SK-N-MC (cell line): ENCODE measurements at regions not wholly inside any gene's neighbourhood (a gene's known extent, or its start where the extent isn't known, plus 50 kb on each side); places are given as distances from the start of the nearest gene placed in this dataset.

Source experiments
- DNase-seq: peaks from one replicate; pipeline ENCODE4 v3.0.0-alpha.2; 2011; ENCODE audit warnings: low read depth, low spot score
- H3K27ac ChIP-seq: fragments of 200-600 bp; sonication (generic); 2 replicates; pipeline ENCODE4 v1.5.1; 2016; ENCODE audit warnings: mixed run types
- H3K36me3 ChIP-seq: fragments of 200-600 bp; sonication (generic); 2 replicates; pipeline ENCODE4 v1.6.1; 2017; ENCODE audit warnings: antibody characterized with exemption, low read length, mixed read lengths; ENCODE audit not compliant: insufficient read depth
- H3K4me3 ChIP-seq: fragments of 200-600 bp; sonication (generic); 2 replicates; pipeline ENCODE4 v1.5.1; 2016
- H3K9ac ChIP-seq: fragments of 200-600 bp; sonication (generic); 2 replicates; pipeline ENCODE4 v1.8.0; 2017; ENCODE audit warnings: mixed run types, mixed read lengths; ENCODE audit not compliant: insufficient read length
- H3K9me3 ChIP-seq: fragments of 200-600 bp; sonication (generic); 2 replicates; pipeline ENCODE4 v1.6.1; 2017; ENCODE audit warnings: low read depth, mild to moderate bottlenecking, antibody characterized with exemption, low read length, moderate library complexity, mixed read lengths
- EZH2 ChIP-seq: fragments of 200-600 bp; sonication (generic); IDR thresholded peaks from one replicate; pipeline ENCODE4 v1.6.1; 2017; ENCODE audit warnings: antibody characterized with exemption
- FOXP2 ChIP-seq: optimal IDR thresholded peaks from 2 replicates; pipeline ENCODE3; 2011; ENCODE audit warnings: mild to moderate bottlenecking, moderate library complexity; ENCODE audit not compliant: insufficient read depth; ENCODE audit errors: extremely low read length, control extremely low read depth
- POLR2AphosphoS5 ChIP-seq: IDR thresholded peaks from 2 replicates; pipeline ENCODE4 v1.6.1; 2012; ENCODE audit warnings: mild to moderate bottlenecking, low read depth, low read length, borderline replicate concordance

DNA sequence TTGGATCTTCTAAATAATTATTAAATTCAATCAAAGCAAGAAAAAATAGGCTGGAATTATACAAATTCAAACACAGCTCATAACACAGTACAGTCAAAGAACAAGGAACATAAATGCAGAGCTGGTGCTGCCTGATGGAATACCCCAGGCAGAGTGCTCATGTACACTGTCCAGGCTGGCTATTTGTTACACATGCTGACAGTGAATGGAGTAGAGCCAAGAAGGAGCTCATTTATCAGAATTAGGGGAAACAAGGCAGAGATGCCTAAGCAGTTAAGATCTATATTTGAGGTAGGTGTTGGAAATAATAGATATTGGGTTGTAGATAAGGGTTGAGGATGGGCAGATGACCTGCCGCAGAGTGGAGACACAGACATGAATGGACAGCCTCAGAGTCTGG lies 788.2 kb upstream of the ARPP21 start:
- DNase-seq = no peak
- H3K4me3 ChIP-seq = no peak overlapping the region
- no peak overlapping the region for H3K9ac ChIP-seq
- TF ChIP-seq EZH2 (no peak), FOXP2 (no peak)
- no peaks in the 10 kb centered on the region for H3K9me3 ChIP-seq
- H3K27ac ChIP-seq = no peak overlapping the region
- no peaks in the 10 kb centered on the region for H3K36me3 ChIP-seq

DNA sequence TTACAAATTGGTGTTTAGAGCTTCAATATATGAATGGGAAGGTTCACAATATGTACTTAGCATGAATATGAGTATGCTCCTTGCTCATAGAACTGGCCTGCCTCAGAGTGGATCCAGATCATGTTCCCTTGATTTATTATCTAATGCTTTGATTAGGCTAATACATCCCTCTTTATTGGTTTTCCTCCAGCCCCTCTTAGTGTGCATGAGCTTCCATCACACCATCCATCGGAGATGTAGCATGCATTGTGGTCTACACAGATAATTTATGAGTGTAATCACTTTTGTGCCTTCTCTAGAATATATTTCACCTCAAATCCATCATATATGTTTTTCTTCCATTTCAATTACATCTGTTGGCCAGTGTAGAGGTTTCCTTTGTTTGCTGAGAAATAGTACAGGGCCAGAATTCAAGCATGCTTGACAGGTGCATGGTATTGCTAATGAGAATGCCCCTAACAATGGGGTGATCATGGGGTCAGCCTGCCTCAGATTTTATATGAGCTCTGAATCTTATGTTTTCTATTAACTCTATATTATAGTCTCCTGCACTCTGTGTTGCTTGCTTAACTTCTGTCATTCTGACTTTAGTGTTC lies 786.4 kb upstream of the ARPP21 start:
- H3K27ac ChIP-seq = no peak overlapping the region
- no peak overlapping the region for H3K9ac ChIP-seq
- no peak for DNase-seq
- no peak for TF ChIP-seq POLR2AphosphoS5
- no peaks in the 10 kb centered on the region for H3K36me3 ChIP-seq
- no peaks in the 10 kb centered on the region for H3K9me3 ChIP-seq
- H3K4me3 ChIP-seq = no peak overlapping the region

DNA sequence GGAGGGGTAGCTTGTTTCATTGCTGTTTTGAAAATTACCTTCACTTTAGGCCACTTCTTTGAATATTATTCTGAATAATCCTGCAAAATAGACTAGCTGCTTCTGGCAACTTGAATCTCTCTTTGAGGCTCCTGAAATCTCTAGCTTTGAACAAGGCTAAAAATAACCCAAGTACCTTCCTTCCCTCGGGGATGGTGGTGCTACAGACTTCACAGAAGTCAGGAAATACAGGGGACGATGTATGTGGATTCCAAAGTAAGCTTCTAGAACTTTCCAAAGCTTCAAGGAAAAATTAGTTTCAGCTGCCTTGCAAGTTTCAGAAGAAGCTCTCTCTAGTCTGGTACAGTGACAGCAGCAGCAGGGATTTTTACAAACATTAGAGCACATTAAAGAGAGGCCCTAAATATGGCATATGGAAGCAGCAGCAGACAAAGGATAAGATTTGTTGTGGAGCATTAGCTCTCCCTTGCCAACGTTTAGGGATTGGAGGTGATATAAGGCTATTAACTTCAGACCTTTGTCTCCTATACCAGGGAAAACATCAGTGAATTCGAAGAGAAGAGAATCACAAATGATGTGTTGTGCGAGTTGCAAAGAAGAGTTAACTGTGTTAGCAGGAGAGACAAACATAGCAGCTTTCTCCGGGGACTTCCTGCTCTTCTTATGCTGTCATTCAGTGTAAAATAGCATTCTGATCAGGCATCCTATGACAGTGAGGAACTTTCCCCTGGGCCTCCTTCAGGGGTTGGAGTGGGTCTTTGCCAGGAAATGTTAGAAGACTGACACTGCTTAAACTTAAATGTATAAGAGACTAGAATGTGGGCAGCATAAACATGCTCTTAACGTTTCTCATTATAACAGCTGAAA lies 783.0 kb upstream of the ARPP21 start:
- H3K27ac ChIP-seq = peak overlapping the region; percentile 30
- no peak for DNase-seq

DNA sequence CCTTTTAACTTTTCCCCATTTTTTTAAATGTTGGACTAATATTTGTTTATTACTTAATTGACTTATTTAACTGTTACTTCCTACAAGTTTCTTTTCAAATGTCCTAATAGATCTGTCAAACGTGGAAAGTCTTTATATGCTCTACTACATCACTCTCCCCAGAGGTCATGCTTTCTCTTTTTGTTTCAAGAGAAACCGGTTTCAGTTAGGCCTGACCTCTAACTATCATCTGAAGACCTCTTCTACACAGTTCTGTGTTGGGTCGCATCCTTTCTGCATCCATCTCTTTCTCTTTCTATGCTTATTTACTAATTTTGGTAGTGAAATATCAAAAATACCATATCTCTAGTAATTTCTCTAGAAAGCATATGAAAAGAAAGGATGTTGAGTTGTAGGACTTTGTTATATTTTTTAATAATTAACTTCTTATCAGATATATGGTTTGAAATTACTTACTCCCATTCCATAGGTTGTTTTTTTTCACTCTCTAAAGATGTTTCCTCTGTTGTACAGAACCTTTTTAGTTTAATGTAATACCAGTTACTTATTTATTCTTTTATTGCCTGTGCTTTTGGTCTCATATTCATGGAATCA lies 781.2 kb upstream of the ARPP21 start:
- no peak overlapping the region for H3K9ac ChIP-seq
- H3K27ac ChIP-seq = no peak overlapping the region
- no peak for DNase-seq
- H3K4me3 ChIP-seq = no peak overlapping the region
- H3K9me3 ChIP-seq = no peaks in the 10 kb centered on the region
- no peaks in the 10 kb centered on the region for H3K36me3 ChIP-seq
- TF ChIP-seq POLR2AphosphoS5 (no peak), FOXP2 (no peak), EZH2 (no peak)

More for the DNA sequence above, 783.0 kb upstream of the ARPP21 start:
- TF ChIP-seq EZH2 (no peak), POLR2AphosphoS5 (no peak), FOXP2 (no peak)
- Histone ChIP-seq H3K36me3 (no peaks in the 10 kb centered on the region), H3K9ac (no peak overlapping the region), H3K4me3 (no peak overlapping the region), H3K9me3 (no peaks in the 10 kb centered on the region)

DNA sequence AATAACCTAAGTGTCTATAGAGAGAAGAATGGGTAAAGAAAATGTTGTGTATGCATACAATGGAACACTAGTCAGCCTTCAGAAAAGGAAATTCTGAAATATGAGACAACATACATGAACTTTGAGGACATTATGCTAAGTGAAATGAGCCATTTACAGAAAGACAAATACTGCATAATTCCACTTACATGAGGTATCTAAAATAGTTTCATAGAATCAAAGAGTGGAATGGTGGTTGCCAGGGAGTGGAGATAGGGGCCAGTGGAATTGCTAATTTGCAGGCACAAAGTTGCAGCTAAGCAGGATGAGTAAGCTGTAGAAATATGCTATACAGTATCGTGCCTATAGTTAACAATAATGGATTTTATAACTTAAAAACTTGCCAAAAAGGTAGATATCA lies 779.6 kb upstream of the ARPP21 start:
- DNase-seq = no peak
- no peak overlapping the region for H3K4me3 ChIP-seq
- H3K9me3 ChIP-seq = no peaks in the 10 kb centered on the region
- no peak overlapping the region for H3K9ac ChIP-seq
- no peak overlapping the region for H3K27ac ChIP-seq
- no peaks in the 10 kb centered on the region for H3K36me3 ChIP-seq
- no peak for TF ChIP-seq POLR2AphosphoS5
- TF ChIP-seq EZH2 = no peak
- no peak for TF ChIP-seq FOXP2

DNA sequence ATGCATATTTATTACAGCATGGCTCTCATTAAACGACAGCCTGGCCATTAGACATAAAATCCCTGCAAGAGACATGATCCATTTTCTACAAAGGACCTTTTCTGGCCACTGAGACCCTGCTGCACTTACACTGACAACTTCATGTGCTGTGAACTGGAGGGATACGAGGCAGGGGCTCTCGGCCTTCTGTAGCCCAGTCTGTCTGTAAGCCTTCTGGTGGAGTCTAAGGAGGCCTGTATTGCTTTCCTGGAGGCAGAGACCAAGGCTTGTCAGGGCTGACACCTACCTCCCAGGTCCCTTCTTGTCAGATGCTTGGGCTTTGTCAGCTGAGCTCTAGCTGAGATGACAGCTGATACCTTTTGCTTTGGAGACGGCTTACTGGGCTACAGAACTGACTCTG lies 776.9 kb upstream of the ARPP21 start:
- no peak for TF ChIP-seq EZH2
- no peak for TF ChIP-seq FOXP2
- no peak for TF ChIP-seq POLR2AphosphoS5
- H3K9ac ChIP-seq = no peak overlapping the region
- no peak overlapping the region for H3K27ac ChIP-seq
- no peaks in the 10 kb centered on the region for H3K36me3 ChIP-seq
- H3K9me3 ChIP-seq = no peaks in the 10 kb centered on the region
- H3K4me3 ChIP-seq = no peak overlapping the region
- DNase-seq = no peak

DNA sequence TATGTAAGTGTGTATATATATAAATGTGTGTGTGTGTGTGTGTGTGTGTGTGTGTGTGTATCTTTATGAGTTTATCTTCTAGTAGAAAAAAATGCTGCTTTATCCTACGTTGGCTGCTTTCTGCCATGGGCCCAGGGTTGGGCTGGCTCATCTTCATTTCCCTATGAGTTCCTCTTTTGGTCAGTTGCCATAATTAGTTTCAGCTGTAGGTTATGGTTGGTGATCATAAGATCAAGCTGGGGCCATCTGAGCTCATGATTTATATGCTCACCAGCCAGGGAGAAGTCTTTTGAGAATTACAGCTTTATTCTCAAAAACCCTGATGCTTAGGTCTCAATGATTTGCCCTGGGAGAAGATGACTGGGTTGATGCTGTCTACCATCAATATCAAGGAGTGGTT lies 775.8 kb upstream of the ARPP21 start:
- H3K9ac ChIP-seq = no peak overlapping the region
- no peak overlapping the region for H3K27ac ChIP-seq
- TF ChIP-seq FOXP2 = no peak
- TF ChIP-seq POLR2AphosphoS5 = no peak
- TF ChIP-seq EZH2 = no peak

DNA sequence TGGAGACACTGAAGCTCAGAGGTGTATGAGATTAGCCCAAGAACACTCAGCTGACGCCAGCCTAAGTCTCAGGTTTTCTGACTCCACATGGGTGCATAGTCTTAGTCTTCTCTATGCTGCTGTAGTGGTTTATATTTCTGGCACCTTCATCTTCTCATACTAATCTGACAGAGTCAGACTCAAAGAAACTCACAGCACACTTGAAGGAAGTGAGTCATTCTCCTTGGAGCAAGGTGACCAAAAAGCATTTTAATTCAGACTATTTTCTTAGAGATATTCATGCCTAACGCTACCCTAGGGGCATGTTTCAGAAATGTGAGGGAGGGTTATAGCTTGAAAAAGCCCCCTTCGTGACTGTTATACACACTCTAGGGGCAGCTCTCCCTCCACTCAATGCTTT lies 775.3 kb upstream of the ARPP21 start:
- H3K9me3 ChIP-seq = no peaks in the 10 kb centered on the region
- TF ChIP-seq POLR2AphosphoS5 (no peak), FOXP2 (no peak), EZH2 (no peak)
- no peak overlapping the region for H3K9ac ChIP-seq
- no peak overlapping the region for H3K4me3 ChIP-seq
- H3K36me3 ChIP-seq = no peaks in the 10 kb centered on the region
- DNase-seq = no peak
- H3K27ac ChIP-seq = no peak overlapping the region

More for the DNA sequence above, 775.8 kb upstream of the ARPP21 start:
- Histone ChIP-seq H3K9me3 (no peaks in the 10 kb centered on the region), H3K4me3 (no peak overlapping the region), H3K36me3 (no peaks in the 10 kb centered on the region)
- DNase-seq = no peak
